HepG2 (cell line): ENCODE measurements at regions not wholly inside any gene's neighbourhood (a gene's known extent, or its start where the extent isn't known, plus 50 kb on each side); places are given as distances from the start of the nearest gene placed in this dataset.

Experiments used
- CC2D1A ChIP-seq: sonication (generic); formaldehyde crosslinking; IDR thresholded peaks from 2 replicates; pipeline ENCODE4 v1.8.1; 2023; ENCODE audit warnings: mild to moderate bottlenecking, missing genetic modification reagents
- KMT2B ChIP-seq: IDR thresholded peaks from 2 replicates; pipeline ENCODE4 v1.6.1; 2016; ENCODE audit warnings: missing genetic modification reagents, missing compliant biosample characterization
- MAFG ChIP-seq: sonication (generic); formaldehyde crosslinking; IDR thresholded peaks from 2 replicates; pipeline ENCODE4 v1.5.1; 2020; ENCODE audit warnings: mild to moderate bottlenecking, missing genetic modification reagents
- SMARCE1 ChIP-seq: fragments of 450-650 bp; IDR thresholded peaks from 2 replicates; pipeline ENCODE4 v1.6.1; 2017; ENCODE audit warnings: borderline replicate concordance
- SOX6 ChIP-seq, 2 experiments: fragments of 450-650 bp in 1 of 2; sonication (generic) in 1 of 2; formaldehyde crosslinking in 1 of 2; IDR thresholded peaks; 2 replicates each; pipeline versions ENCODE4 v1.4.0 to v1.6.1; 2017 to 2020; ENCODE audit warnings: antibody characterized with exemption in 1 of 2, mild to moderate bottlenecking in 1 of 2, missing genetic modification reagents in 1 of 2
- TIGD3 ChIP-seq: sonication (generic); formaldehyde crosslinking; IDR thresholded peaks from 2 replicates; pipeline ENCODE4 v1.5.1; 2020; ENCODE audit warnings: mild to moderate bottlenecking, missing genetic modification reagents, borderline replicate concordance
- TRIM24 ChIP-seq: sonication (generic); formaldehyde crosslinking; IDR thresholded peaks from 2 replicates; pipeline ENCODE4 v1.8.0; 2022; ENCODE audit warnings: mild to moderate bottlenecking, missing genetic modification reagents
- ZFYVE20 ChIP-seq: sonication (generic); formaldehyde crosslinking; IDR thresholded peaks from 2 replicates; pipeline ENCODE4 v1.8.0; 2023; ENCODE audit warnings: low read depth, mild to moderate bottlenecking, moderate library complexity, missing genetic modification reagents, borderline replicate concordance
- ZNF136 ChIP-seq: sonication (generic); formaldehyde crosslinking; IDR thresholded peaks from 2 replicates; pipeline ENCODE4 v1.8.1; 2022; ENCODE audit warnings: low read depth, mild to moderate bottlenecking, moderate library complexity, missing genetic modification reagents
- ZNF17 ChIP-seq: sonication (generic); formaldehyde crosslinking; IDR thresholded peaks from 2 replicates; pipeline ENCODE4 v1.5.0; 2020; ENCODE audit warnings: mild to moderate bottlenecking, missing genetic modification reagents
- ZNF598 ChIP-seq: sonication (generic); formaldehyde crosslinking; IDR thresholded peaks from 2 replicates; pipeline ENCODE4 v1.5.1; 2020; ENCODE audit warnings: mild to moderate bottlenecking, missing genetic modification reagents, borderline replicate concordance
- ZNF687 ChIP-seq: sonication (generic); formaldehyde crosslinking; IDR thresholded peaks from 2 replicates; pipeline ENCODE4 v1.5.1; 2020; ENCODE audit warnings: mild to moderate bottlenecking, missing genetic modification reagents, moderate library complexity
- ZNF713 ChIP-seq: sonication (generic); formaldehyde crosslinking; IDR thresholded peaks from 2 replicates; pipeline ENCODE4 v1.4.0; 2020; ENCODE audit warnings: mild to moderate bottlenecking, missing genetic modification reagents
- ZNF878 ChIP-seq: sonication (generic); formaldehyde crosslinking; IDR thresholded peaks from 2 replicates; pipeline ENCODE4 v1.8.1; 2023; ENCODE audit warnings: mild to moderate bottlenecking, missing genetic modification reagents, moderate library complexity
- TF ChIP-seq, protein P1 (sequence below): sonication (generic); formaldehyde crosslinking; IDR thresholded peaks from 2 replicates; pipeline ENCODE4 v1.5.1; 2020; ENCODE audit warnings: missing genetic modification reagents, mild to moderate bottlenecking, borderline replicate concordance
- TF ChIP-seq, protein P2 (sequence below): sonication (generic); formaldehyde crosslinking; IDR thresholded peaks from 2 replicates; pipeline ENCODE4 v1.5.0; 2020; ENCODE audit warnings: mild to moderate bottlenecking, missing genetic modification reagents

DNA sequence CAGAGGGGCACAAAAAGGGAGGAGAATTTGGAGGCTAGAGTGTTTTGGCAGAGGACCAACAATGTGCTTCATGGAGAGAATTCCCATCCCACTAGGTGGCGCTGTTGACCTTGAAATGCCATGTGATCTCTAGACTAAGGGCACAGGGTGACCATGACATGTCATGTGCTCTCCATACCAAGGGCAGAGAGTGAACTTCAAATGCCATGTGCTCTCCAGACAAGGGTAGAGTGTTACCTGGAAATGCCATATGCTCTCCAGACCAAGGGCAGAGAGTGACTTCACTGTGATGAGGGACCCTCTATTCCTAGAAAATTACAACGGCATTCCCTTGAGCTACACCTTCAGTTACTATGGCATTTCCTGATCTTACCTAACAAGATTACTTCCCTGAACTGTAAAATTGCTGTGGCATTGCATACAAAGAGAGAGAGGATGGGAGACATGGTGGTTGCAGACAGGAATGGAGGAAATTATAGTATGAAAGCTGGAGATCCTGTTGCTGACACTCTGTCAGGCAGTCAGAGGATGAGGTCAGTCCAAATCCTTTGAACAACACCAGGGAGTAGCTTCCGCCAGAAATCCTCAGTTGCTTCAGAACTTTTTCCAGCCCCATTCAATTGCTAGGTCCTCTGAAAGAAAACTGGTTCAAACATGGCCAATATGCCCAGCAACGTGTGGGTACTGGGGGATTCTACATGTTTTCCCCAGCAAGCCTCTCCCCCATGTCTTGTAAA, 60.9 kb upstream of the ACSM6 start (continued):
- TF ChIP-seq TIGD3 (CRISPR knock-in tag) (no peak), ZNF878 (CRISPR knock-in tag) (no peak), MAFG (no peak), ZNF713 (CRISPR knock-in tag) (no peak), ZNF598 (CRISPR knock-in tag) (no peak), ZNF687 (CRISPR knock-in tag) (no peak), ZNF17 (CRISPR knock-in tag) (no peak), SMARCE1 (no peak), SOX6 (IDR thresholded peaks at IDR 0.05) (no peak), SOX6 (CRISPR knock-in tag; IDR thresholded peaks at IDR 0.05) (peak; percentile 34; the same call in 1 of the 2 replicates), TRIM24 (CRISPR knock-in tag) (no peak), ZNF136 (CRISPR knock-in tag) (no peak), CC2D1A (CRISPR knock-in tag) (no peak), KMT2B (CRISPR knock-in tag) (0 out of 2 replicates have a peak, but pooled peaks have one; percentile 18), ZFYVE20 (no peak)
- TF ChIP-seq, protein P1, sequence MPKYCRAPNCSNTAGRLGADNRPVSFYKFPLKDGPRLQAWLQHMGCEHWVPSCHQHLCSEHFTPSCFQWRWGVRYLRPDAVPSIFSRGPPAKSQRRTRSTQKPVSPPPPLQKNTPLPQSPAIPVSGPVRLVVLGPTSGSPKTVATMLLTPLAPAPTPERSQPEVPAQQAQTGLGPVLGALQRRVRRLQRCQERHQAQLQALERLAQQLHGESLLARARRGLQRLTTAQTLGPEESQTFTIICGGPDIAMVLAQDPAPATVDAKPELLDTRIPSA = no peak
- TF ChIP-seq, protein P2, sequence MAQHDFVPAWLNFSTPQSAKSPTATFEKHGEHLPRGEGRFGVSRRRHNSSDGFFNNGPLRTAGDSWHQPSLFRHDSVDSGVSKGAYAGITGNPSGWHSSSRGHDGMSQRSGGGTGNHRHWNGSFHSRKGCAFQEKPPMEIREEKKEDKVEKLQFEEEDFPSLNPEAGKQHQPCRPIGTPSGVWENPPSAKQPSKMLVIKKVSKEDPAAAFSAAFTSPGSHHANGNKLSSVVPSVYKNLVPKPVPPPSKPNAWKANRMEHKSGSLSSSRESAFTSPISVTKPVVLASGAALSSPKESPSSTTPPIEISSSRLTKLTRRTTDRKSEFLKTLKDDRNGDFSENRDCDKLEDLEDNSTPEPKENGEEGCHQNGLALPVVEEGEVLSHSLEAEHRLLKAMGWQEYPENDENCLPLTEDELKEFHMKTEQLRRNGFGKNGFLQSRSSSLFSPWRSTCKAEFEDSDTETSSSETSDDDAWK (CRISPR knock-in tag) = no peak
